H9 (cell line): ENCODE measurements at regions not wholly inside any gene's neighbourhood (a gene's known extent, or its start where the extent isn't known, plus 50 kb on each side); places are given as distances from the start of the nearest gene placed in this dataset.
"Not testable (repeated sequence)": the region's sequence is repeated elsewhere in the genome, so short reads cannot be mapped to it uniquely, and the experiment has no call there.

Experiments used
- DNase-seq: peaks from one replicate; pipeline ENCODE4 v3.0.0-alpha.2; 2017
- H2AFZ ChIP-seq: one replicate; pipeline ENCODE4 v1.6.1; 2013; ENCODE audit warnings: mild to moderate bottlenecking, low read length, control low read depth, moderate library complexity
- H2AK5ac ChIP-seq: 2 replicates; pipeline ENCODE4 v1.6.1; 2013; ENCODE audit warnings: low read length, control low read depth, mixed read lengths; ENCODE audit not compliant: insufficient read length
- H2BK120ac ChIP-seq: one replicate; pipeline ENCODE4 v1.6.1; 2013; ENCODE audit warnings: low read depth, mild to moderate bottlenecking, low read length, control low read depth, inconsistent platforms; ENCODE audit not compliant: poor library complexity, severe bottlenecking
- H2BK12ac ChIP-seq: 2 replicates; pipeline ENCODE4 v1.6.1; 2013; ENCODE audit warnings: low read length, control low read depth, mixed read lengths, low read depth; ENCODE audit not compliant: insufficient read length
- H2BK15ac ChIP-seq: 2 replicates; pipeline ENCODE4 v1.6.1; 2013; ENCODE audit warnings: low read depth, low read length, control low read depth
- H2BK20ac ChIP-seq: one replicate; pipeline ENCODE4 v1.6.1; 2013; ENCODE audit warnings: low read depth, mild to moderate bottlenecking, low read length, control low read depth, inconsistent platforms; ENCODE audit not compliant: poor library complexity, severe bottlenecking
- H2BK5ac ChIP-seq: 2 replicates; pipeline ENCODE4 v1.6.1; 2013; ENCODE audit warnings: low read length, control low read depth, mixed read lengths; ENCODE audit not compliant: insufficient read length
- H3K14ac ChIP-seq: 2 replicates; pipeline ENCODE4 v1.6.1; 2013; ENCODE audit warnings: low read length, control low read depth; ENCODE audit not compliant: insufficient read depth
- H3K18ac ChIP-seq: 2 replicates; pipeline ENCODE4 v1.6.1; 2013; ENCODE audit warnings: low read depth, mild to moderate bottlenecking, mixed read lengths, low read length, control low read depth; ENCODE audit not compliant: insufficient read length
- H3K23ac ChIP-seq: 2 replicates; pipeline ENCODE4 v1.6.1; 2013; ENCODE audit warnings: low read length, control low read depth, mixed read lengths, low read depth; ENCODE audit not compliant: insufficient read length
- H3K23me2 ChIP-seq: 2 replicates; pipeline ENCODE4 v1.6.1; 2013; ENCODE audit warnings: low read depth, mild to moderate bottlenecking, mixed read lengths, low read length, control low read depth; ENCODE audit not compliant: insufficient read length, poor library complexity, severe bottlenecking
- H3K27ac ChIP-seq: 2 replicates; pipeline ENCODE4 v1.5.1; 2013; ENCODE audit warnings: low read length, control low read depth, mixed read lengths, low read depth; ENCODE audit not compliant: insufficient read length
- H3K27me3 ChIP-seq: 2 replicates; pipeline ENCODE4 v1.6.1; 2013; ENCODE audit warnings: low read length, control low read depth, inconsistent platforms; ENCODE audit not compliant: insufficient read depth
- H3K4ac ChIP-seq: 2 replicates; pipeline ENCODE4 v1.6.1; 2013; ENCODE audit warnings: low read depth, mild to moderate bottlenecking, control low read depth, inconsistent platforms, low read length, moderate library complexity
- H3K4me1 ChIP-seq: 2 replicates; pipeline ENCODE4 v1.6.1; 2013; ENCODE audit warnings: low read length, control low read depth, inconsistent platforms; ENCODE audit not compliant: insufficient read depth
- H3K4me2 ChIP-seq: 2 replicates; pipeline ENCODE4 v1.6.1; 2013; ENCODE audit warnings: low read length, control low read depth, mixed read lengths; ENCODE audit not compliant: insufficient read length, insufficient read depth
- H3K56ac ChIP-seq: 2 replicates; pipeline ENCODE4 v1.6.1; 2013; ENCODE audit warnings: low read depth, mild to moderate bottlenecking, mixed read lengths, low read length, control low read depth; ENCODE audit not compliant: insufficient read length
- H3K79me1 ChIP-seq: 2 replicates; pipeline ENCODE4 v1.6.1; 2013; ENCODE audit warnings: low read depth, mild to moderate bottlenecking, moderate library complexity, low read length, control low read depth, inconsistent platforms; ENCODE audit not compliant: insufficient read depth, poor library complexity, severe bottlenecking
- H3K79me2 ChIP-seq: 2 replicates; pipeline ENCODE4 v1.6.1; 2013; ENCODE audit warnings: low read length, control low read depth, inconsistent platforms; ENCODE audit not compliant: insufficient read depth
- H3K9ac ChIP-seq: 2 replicates; pipeline ENCODE4 v1.6.1; 2013; ENCODE audit warnings: low read length, control low read depth, mixed read lengths; ENCODE audit not compliant: insufficient read length; ENCODE audit errors: extremely low read depth
- H3K9me3 ChIP-seq: one replicate; pipeline ENCODE4 v1.6.1; 2013; ENCODE audit warnings: low read depth, low read length, inconsistent platforms; ENCODE audit not compliant: control insufficient read depth
- H3T11ph ChIP-seq: one replicate; pipeline ENCODE4 v1.6.1; 2013; ENCODE audit warnings: mild to moderate bottlenecking, low read length, control low read depth, inconsistent platforms
- H4K20me1 ChIP-seq: one replicate; pipeline ENCODE4 v1.6.1; 2013; ENCODE audit not compliant: control insufficient read depth, insufficient read length, insufficient read depth
- H4K5ac ChIP-seq: 2 replicates; pipeline ENCODE4 v1.6.1; 2013; ENCODE audit warnings: low read depth, mild to moderate bottlenecking, mixed read lengths, low read length, control low read depth; ENCODE audit not compliant: insufficient read length
- H4K8ac ChIP-seq: replicated peaks from 2 replicates; pipeline ENCODE4 v1.6.1; 2013; ENCODE audit warnings: low read length, control low read depth, mixed read lengths, low read depth; ENCODE audit not compliant: insufficient read length
- H4K91ac ChIP-seq: 2 replicates; pipeline ENCODE4 v1.6.1; 2013; ENCODE audit warnings: low read depth, mild to moderate bottlenecking, moderate library complexity, mixed read lengths, low read length, control low read depth; ENCODE audit not compliant: insufficient read length
- H3K27ac Mint-ChIP-seq, 3 experiments: 2 replicates in 2 of 3; 3 replicates in 1 of 3; pipeline ENCODE4 v1.8.0; 2020 to 2021; ENCODE audit warnings: mixed read lengths in 3 of 3, mild to moderate bottlenecking in 1 of 3, moderate library complexity in 1 of 3
- H3K27me3 Mint-ChIP-seq: 2 replicates; pipeline ENCODE4 v1.8.0; 2021; ENCODE audit warnings: low read depth, mild to moderate bottlenecking, moderate library complexity, mixed read lengths
- H3K36me3 Mint-ChIP-seq, 3 experiments: 2 replicates in 2 of 3; 3 replicates in 1 of 3; pipeline ENCODE4 v1.8.0; 2020 to 2021; ENCODE audit warnings: low read depth in 3 of 3, mixed read lengths in 3 of 3; ENCODE audit not compliant: insufficient read depth in 1 of 3
- H3K4me1 Mint-ChIP-seq, 2 experiments: 2 replicates each; pipeline ENCODE4 v1.8.0; 2020; ENCODE audit warnings: mixed read lengths in 2 of 2
- H3K4me3 Mint-ChIP-seq, 2 experiments: 2 replicates in 1 of 2; 3 replicates in 1 of 2; pipeline ENCODE4 v1.8.0; 2020 to 2021; ENCODE audit warnings: mild to moderate bottlenecking in 2 of 2, mixed read lengths in 2 of 2, moderate library complexity in 1 of 2
- H3K9me3 Mint-ChIP-seq, 2 experiments: 2 replicates in 1 of 2; 3 replicates in 1 of 2; pipeline ENCODE4 v1.8.0; 2020; ENCODE audit warnings: mild to moderate bottlenecking in 2 of 2, mixed read lengths in 2 of 2, moderate library complexity in 1 of 2
- WGBS: extraction: QIAGEN DNeasy Blood & Tissue Kit; methylation state at CpG from one replicate; pipeline ENCODE4 v1.1.7; 2013; ENCODE audit warnings: missing lambda C conversion rate, low lambda C conversion rate, mixed read lengths; ENCODE audit not compliant: insufficient read length; ENCODE audit errors: extremely low coverage; 5-methylcytosine and 5-hydroxymethylcytosine counted together
- TF ChIP-seq, protein P1 (sequence below): fragments of 200-600 bp; sonication (generic); conservative IDR thresholded peaks from 3 replicates; pipeline ENCODE4 v1.8.0; 2021; ENCODE audit warnings: antibody characterized with exemption, mild to moderate bottlenecking

DNA sequence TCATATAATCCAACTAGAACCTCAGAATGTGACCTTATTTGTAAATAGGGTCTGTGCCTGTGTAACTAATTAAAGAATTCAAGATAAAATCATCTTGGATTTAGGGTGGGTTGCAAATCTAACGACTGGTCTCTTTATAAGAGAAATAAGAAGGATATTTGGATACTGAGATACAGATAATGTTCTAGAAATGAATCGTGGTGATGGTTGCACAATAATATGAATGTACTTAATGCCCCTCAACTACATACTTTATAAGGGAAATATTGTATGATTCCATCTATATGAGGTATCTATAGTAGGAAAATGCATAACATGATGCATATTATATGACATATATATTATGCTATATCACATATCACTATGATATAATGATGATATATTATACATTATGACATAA is 265.7 kb downstream of the SEMA3D start:
- Histone ChIP-seq H4K8ac (no peak overlapping the region), H3K18ac (no peak overlapping the region), H2BK5ac (no peak overlapping the region), H3K9me3 (no peaks in the 10 kb centered on the region), H3T11ph (no peak overlapping the region), H3K27me3 (no peaks in the 10 kb centered on the region), H2AFZ (no peak overlapping the region), H4K20me1 (no peaks in the 10 kb centered on the region), H2BK20ac (no peak overlapping the region), H3K27ac (no peak overlapping the region), H2BK120ac (no peak overlapping the region), H4K91ac (no peak overlapping the region), H4K5ac (no peak overlapping the region), H3K56ac (no peak overlapping the region), H3K79me2 (no peaks in the 10 kb centered on the region), H3K14ac (no peak overlapping the region), H2BK15ac (no peak overlapping the region), H2BK12ac (no peak overlapping the region), H3K4me2 (no peak overlapping the region), H3K23me2 (no peaks in the 10 kb centered on the region), H3K4ac (no peak overlapping the region), H3K4me1 (no peaks in the 10 kb centered on the region), H3K23ac (no peak overlapping the region), H3K9ac (no peak overlapping the region), H3K79me1 (no peaks in the 10 kb centered on the region), H2AK5ac (no peak overlapping the region)
- WGBS, result no CpG with 5 or more reads among the region's 2 CpGs
- H3K4me1 Mint-ChIP-seq, result peaks cover 5 to 13% of the 10 kb centered on the region in 2 experiments
- TF ChIP-seq, protein P1, sequence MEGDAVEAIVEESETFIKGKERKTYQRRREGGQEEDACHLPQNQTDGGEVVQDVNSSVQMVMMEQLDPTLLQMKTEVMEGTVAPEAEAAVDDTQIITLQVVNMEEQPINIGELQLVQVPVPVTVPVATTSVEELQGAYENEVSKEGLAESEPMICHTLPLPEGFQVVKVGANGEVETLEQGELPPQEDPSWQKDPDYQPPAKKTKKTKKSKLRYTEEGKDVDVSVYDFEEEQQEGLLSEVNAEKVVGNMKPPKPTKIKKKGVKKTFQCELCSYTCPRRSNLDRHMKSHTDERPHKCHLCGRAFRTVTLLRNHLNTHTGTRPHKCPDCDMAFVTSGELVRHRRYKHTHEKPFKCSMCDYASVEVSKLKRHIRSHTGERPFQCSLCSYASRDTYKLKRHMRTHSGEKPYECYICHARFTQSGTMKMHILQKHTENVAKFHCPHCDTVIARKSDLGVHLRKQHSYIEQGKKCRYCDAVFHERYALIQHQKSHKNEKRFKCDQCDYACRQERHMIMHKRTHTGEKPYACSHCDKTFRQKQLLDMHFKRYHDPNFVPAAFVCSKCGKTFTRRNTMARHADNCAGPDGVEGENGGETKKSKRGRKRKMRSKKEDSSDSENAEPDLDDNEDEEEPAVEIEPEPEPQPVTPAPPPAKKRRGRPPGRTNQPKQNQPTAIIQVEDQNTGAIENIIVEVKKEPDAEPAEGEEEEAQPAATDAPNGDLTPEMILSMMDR, result no peak
- H3K27me3 Mint-ChIP-seq, result no peaks in the 10 kb centered on the region
- no peak overlapping the region for H3K27ac Mint-ChIP-seq
- no peak for DNase-seq
- no peak overlapping the region for H3K4me3 Mint-ChIP-seq
- peaks cover 10 to 15% of the 10 kb centered on the region in 2 experiments; a peak in 4 of 5 replicates for H3K9me3 Mint-ChIP-seq
- H3K36me3 Mint-ChIP-seq, result peaks cover 10 to 23% (median 17%) of the 10 kb centered on the region in 3 experiments; a peak in 6 of 7 replicates

DNA sequence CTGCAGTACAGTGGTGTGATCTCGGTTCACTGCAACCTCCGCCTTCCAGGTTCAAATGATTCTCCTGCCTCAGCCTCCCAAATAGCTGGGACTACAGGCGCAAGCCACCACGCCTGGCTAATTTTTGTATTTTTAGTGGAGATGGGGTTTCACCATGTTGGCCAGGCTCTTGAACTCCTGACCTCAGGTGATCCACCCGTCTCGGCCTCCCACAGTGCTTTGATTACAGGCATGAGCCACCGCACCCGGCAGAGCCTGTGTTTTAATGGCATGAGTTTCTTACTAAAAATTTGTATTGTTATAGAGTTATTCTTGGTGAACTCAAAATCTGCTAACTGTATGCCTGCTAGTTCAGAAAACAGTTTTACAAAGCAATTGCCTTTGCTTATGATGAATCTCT is 269.9 kb downstream of the SEMA3D start:
- H3T11ph ChIP-seq, H4K20me1 ChIP-seq, H4K5ac ChIP-seq, H3K4ac ChIP-seq, H2BK120ac ChIP-seq, H2BK12ac ChIP-seq, H3K18ac ChIP-seq, H3K27ac Mint-ChIP-seq, DNase-seq, H3K79me1 ChIP-seq, H3K79me2 ChIP-seq, H3K9me3 ChIP-seq, H3K27me3 ChIP-seq, H3K4me2 ChIP-seq, H2BK15ac ChIP-seq, H4K91ac ChIP-seq, H3K56ac ChIP-seq, H3K27me3 Mint-ChIP-seq, H3K4me3 Mint-ChIP-seq, H3K23ac ChIP-seq, H2AFZ ChIP-seq, H4K8ac ChIP-seq, H3K23me2 ChIP-seq, H2BK5ac ChIP-seq, H3K27ac ChIP-seq, H3K4me1 ChIP-seq, H2AK5ac ChIP-seq, H2BK20ac ChIP-seq, H3K14ac ChIP-seq, H3K9ac ChIP-seq: not testable (repeated sequence)
- WGBS, result no CpG with 5 or more reads among the region's 8 CpGs
- Mint-ChIP-seq H3K36me3 (peaks cover 10 to 23% (median 17%) of the 10 kb centered on the region in 3 experiments; a peak in 6 of 7 replicates), H3K4me1 (peaks cover 29 to 41% of the 10 kb centered on the region in 2 experiments), H3K9me3 (peaks cover 10 to 15% of the 10 kb centered on the region in 2 experiments; a peak in 4 of 5 replicates)
